GM18520 (cell line): ENCODE measurements at regions not wholly inside any gene's neighbourhood (a gene's known extent, or its start where the extent isn't known, plus 50 kb on each side); places are given as distances from the start of the nearest gene placed in this dataset.
"Not testable (repeated sequence)": the region's sequence is repeated elsewhere in the genome, so short reads cannot be mapped to it uniquely, and the experiment has no call there.

Experiments used
- ATAC-seq: cut with Tn5 transposase; IDR thresholded peaks from one replicate; pipeline ENCODE4 v1.9.1; 2021; ENCODE audit not compliant: unreplicated experiment

DNA sequence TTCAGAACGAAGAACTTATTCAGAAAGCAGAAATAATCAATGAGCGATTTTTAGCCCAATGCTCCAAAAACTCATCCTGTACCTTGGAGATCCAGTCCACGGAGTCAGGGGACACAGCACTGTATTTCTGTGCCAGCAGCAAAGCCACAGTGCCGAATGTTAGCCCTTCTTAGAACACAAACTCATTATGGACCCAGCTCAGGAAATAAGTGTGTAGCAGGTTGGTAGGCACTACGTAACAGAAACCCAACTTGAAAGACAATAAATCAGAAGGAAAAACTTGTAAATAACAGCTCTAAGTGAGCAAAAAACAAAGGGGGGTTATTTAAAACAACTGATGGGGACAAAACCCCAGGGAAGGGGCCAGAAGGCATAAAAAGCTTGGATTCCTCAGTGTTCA, 112.0 kb upstream of the PRSS1 start:
- ATAC-seq = no peak

DNA sequence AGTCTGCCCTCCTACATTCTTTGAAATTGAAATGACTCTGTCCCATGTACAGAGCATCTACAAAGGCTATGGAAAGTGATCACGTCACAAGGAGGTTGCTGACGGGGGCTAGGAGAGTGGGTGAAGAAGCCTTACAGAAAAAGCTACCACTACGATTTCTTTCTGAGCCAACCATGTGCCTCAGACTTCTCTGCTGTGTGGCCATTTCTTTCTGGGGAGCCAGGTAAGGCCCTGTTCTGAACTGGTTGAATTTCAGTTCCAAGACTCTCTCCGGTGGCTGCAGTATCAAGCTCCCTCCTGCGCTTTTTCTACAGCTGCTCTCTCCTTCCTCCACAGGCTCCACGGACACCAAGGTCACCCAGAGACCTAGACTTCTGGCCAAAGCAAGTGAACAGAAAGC, 112.5 kb upstream of the PRSS1 start:
- ATAC-seq = no peak

DNA sequence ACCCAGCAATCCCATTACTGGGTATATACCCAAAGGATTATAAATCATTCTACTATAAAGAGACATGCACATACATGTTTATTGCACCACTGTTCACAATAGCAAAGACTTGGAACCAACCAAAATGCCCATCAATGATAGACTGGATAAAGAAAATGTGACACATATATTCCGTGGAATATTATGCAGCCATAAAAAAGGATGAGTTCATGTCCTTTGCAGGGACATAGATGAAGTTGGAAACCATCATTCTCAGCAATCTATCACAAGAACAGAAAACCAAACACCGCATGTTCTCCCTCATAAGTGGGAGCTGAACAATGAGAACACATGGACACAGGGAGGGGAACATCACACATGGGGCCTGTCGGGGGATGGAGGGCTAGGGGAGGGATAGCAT, 113.2 kb upstream of the PRSS1 start:
- ATAC-seq = not testable (repeated sequence)

DNA sequence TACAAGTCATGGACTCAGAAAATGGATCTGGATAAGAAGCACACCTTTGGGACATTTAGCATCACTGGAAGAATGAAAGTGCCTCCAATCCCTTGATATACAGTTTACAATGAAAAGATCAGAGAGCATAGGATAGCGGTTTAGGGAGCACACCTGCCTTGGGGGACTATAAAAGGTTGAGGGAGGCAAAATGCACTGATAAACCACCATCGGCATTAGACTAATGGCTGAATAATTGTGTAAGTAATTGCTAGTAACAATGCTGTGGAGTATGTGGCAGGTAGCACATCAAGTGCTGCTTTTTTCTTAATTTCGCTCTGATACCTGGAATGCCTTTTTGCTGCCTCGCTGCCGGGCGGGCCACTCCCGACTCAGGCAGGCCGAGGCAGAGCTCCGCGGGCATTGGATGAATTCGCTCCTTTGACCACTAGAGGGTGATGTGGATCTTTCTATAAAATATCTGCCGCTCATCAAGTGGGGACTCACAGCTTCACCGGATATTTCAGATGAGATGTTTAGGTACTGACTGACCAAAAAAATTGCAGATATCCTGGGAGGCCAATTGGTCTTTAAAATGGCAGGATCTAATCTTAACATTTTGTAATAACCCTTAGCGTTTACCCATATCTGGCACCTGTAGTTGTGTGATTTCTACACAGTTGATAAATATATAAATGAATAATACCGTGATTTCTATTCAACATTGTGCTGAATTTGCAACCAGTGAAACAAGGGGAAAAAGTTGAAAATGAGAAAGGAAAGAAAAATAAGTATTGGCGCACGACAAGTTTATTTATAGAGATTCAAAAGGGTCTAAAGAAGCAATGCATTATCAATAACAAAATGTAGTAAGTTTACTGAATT, 116.8 kb upstream of the PRSS1 start:
- ATAC-seq = peak; percentile 89

DNA sequence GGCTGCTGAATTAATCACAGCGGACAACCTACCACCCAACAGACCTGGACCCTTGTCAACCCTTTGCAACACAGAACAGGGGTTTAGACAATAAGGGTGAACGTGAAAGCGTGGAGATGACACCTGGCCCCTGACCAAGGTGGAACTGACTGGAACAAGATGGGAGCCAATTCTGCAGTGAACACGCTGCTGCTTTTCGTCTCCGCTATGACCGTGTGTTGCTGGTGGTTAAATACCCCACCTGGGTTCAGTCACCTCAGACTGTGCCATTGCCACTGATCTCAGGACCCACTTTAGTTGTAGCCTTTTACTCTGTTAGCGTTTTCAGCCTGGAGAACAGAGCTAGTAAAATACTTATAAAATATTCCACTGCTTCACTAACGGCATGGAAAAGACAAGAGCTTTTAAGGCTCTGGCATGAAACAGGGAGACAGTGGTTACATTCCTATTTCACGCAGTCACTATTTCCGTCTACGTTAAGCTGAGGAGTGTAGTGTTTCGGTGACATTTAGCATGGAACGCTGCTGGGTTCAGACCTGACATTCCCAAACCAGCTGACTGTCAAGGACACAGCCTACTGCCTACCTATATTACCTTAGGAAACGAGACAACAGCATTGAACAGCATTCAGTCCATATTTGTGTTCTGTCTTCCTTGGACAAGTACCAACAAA, 119.5 kb upstream of the PRSS1 start:
- no peak for ATAC-seq

DNA sequence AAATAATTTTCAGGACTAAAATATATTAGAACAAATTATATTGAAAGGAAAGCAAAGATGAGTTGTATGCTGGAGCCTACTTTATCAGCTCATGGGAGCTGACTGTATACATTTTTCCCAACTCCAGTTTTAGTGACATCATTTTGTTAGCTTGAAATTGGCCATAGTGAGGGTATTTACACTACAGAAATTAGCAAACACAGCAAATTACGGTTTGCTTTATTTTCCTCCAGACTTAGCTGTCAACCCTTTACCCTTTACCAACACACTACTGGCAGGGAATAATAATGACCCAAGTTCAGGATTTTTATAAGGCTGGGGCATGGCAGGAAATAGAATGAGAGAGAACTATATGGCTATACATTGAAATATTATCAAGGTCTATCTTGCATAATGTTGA, 120.3 kb upstream of the PRSS1 start:
- no peak for ATAC-seq

DNA sequence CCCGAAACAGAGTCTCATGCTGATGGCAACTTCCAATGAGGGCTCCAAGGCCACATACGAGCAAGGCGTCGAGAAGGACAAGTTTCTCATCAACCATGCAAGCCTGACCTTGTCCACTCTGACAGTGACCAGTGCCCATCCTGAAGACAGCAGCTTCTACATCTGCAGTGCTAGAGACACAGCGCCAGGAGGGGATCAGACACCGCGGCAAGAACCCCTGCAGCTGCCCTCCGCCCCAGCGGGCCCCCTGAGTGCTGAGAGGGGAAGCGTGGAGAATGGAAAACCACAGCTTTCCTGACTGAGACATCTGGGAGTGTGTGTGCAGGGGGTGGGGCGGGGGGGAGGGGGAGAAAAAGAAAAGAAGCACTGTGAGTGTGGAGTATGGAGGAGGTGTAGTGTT, 122.0 kb upstream of the PRSS1 start:
- not testable (repeated sequence) for ATAC-seq

DNA sequence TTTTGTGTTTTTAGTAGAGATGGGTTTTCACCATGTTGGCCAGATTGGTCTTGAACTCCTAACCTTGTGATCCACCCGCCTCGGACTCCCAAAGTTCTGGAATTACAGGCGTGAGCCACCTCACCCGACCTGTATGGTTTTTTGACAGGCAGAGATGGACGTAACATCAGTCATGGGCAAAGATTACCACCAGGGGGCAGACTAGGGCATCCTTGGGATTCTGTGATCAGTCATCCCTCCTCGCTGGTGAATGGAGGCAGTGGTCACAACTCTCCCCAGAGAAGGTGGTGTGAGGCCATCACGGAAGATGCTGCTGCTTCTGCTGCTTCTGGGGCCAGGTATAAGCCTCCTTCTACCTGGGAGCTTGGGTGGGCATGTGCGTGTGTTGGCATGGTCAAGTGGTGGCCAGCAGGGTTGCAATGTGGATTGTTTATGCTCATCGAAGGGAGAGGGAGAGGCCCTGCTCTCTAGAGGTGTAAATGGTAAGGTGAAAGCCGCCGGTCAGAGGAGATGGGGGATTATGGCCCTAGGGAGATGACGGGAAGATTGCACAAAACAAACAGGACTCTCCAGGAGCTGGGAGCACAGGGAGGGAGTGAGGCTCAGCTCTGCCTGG, 122.7 kb upstream of the PRSS1 start:
- no peak for ATAC-seq

DNA sequence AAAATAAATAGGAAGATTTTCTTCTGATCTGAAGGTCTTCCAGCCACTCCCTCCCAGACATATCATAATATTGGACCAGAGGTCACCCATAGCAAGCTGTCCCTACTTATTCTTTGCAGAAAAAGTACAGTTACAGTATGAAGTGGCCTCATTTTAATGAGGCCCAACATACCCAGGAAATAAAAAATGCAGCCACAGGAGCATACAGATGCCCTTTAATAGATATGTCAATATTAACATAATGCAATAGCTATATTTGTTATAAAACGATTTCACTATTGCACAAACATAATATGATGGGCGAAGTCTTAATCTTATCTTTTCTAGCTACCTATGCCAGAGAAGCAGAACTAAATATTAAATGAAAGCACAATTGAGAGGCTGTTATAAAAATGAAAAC, 124.1 kb upstream of the PRSS1 start:
- ATAC-seq = not testable (repeated sequence)

DNA sequence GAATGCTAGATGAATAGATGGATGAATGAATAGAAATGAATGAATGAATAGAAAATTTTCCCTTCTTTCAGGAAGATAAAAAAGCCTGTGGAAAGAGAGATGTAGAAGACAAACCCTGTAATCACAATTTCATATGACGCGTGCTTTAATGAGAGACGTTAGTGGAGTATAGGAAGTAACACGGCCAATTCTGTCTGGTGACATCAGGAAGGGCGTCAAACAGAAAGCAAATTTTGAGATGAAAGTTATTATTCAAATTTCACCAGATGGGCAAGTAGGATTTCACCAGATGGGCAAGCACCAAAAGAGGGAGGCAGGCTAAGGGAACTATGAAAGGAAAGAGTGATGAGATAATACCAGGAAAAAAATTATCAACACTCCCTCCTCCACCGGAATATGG, 128.9 kb upstream of the PRSS1 start:
- ATAC-seq = no peak

DNA sequence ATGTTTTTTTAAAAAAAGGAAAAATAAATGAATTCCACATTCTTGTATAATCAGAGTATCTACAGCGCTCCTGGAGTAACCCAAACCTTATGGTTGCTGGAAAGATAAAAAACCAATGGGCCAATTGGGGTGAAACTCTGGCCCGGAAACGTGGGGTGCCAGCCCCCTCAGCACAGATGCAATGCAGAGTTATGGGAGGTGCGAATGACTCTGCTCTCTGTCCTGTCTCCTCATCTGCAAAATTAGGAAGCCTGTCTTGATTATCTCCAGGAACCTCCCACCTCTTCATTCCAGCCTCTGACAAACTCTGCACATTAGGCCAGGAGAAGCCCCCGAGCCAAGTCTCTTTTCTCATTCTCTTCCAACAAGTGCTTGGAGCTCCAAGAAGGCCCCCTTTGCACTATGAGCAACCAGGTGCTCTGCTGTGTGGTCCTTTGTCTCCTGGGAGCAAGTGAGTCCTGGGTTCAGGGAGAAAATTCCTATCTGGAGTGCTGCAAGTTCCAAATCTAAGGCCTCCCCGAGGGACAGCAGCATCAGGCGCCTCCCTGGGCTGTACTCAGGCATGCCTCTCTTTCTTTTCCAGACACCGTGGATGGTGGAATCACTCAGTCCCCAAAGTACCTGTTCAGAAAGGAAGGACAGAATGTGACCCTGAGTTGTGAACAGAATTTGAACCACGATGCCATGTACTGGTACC, 130.5 kb upstream of the PRSS1 start:
- ATAC-seq = no peak

DNA sequence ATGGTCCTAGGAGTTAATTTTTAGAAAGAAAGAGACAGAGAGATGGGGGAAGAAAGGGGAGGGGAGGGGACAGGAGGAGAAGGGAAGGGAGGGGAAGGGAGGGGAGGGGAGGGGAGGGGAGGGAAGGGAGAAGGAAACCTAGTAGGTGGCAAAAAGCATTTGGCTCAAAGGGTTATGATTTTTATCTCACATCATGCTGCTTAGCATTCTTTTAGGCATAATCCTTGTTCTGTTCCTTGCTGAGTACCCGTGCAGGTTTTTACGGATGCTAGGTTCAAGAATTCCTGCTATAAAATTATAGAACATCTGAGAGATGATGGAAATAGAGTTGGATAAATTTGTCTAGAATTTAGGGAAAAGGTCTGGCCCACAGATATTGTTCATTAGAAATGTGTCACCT, 132.4 kb upstream of the PRSS1 start:
- no peak for ATAC-seq

DNA sequence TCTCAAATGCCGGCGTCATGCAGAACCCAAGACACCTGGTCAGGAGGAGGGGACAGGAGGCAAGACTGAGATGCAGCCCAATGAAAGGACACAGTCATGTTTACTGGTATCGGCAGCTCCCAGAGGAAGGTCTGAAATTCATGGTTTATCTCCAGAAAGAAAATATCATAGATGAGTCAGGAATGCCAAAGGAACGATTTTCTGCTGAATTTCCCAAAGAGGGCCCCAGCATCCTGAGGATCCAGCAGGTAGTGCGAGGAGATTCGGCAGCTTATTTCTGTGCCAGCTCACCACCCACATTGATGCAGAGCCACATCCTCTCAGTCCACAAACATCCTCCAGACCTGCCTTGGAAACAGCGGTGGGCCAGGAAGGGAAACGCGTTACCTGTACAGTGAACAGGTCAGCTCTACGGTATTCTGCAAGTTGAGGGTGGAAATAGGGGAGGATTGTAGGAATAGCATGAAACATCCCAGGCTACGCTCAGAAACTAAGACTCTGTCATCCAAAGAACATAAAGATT, 133.1 kb upstream of the PRSS1 start:
- no peak for ATAC-seq

DNA sequence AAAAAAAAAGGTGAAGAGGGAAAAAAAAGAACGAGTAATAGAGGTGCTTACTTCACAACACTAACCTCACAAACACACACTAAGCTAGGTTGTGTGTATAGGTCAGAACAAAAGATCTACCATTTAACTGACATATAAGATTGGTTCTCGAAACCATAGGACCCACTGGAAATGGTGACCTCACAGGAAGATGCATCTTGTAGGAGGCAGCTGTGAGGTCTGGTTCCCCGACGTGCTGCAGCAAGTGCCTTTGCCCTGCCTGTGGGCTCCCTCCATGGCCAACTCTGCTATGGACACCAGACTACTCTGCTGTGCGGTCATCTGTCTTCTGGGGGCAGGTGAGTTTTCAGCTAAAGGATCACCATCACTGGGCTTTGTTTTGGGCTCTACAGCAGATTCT, 133.8 kb upstream of the PRSS1 start:
- ATAC-seq = no peak

DNA sequence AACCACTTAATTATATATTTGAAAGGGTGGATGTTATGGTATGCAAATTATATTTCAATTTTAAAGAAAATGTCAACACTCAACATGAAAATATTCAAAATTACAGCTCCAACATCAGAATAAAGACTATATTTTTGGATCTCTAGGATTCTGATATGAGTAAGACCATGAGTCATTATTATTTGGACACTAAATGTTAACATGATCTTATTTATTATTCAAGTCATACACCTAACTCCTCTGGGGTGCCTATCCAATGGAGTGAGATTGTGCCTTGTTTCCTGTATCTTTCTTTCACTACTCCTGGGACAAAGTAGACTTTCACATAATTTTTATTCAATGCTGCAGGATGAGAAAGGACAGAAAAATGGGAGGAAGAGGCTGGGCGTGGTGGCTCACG, 135.2 kb upstream of the PRSS1 start:
- no peak for ATAC-seq

DNA sequence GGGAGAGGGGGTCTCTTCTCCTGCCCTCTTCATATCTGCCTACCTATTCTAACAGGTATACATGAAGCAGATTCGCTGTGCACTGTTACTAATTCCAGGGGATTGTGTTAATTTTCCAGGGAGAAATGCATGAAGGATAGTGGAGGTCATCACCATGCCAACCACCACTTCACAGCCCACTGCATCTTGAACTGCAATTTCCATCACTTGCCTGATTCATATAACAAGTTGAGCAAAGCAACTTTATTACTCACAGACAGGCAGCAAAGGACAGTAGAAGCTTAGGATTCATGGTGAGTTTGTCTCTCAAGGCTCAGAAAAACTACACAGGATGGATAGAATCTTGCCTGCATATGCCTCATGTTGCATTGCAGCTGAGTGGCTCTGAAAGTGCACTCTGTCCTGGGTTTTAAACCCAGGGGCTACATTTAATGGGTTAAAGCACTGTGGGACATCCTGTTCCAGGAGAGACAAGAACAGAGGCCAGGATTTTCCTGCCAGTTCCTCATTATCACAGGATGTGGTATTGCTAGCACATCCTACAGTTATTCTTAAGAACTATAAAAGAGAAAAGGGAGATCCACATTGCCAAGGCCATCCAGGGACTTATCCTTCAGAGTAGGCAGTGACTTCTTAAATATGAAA, 136.9 kb upstream of the PRSS1 start:
- no peak for ATAC-seq

DNA sequence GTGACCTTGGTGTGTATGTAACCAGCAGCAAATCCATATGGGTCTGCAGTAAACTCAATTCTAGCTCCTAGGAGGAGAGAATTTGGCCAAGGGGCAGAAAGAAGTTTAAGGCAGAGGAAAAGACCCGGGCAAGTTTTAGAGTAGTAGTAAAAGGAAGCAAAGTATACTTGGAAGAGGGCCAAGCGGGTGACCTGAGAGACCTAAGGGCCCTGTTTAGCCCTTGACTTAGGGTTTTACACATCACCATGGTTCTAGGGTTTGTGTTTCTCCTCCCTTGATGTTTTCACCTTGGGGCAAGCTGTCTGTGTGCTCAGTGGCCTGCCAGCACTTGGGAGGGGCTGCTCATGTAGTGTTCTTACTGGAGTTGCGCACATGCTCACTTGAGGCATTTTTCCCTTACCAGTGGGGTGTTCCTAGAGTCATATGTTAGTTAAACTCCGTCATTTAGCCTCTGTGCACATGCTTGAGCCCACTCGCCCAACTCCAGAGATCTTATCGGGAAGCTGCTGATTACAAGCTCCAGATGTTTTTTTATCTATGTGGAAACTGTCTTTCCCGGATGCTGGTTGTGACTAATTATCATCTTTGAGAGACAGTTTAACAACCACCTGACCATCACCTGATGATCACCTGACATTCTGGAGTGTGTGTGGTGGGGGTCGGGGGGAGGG, 137.6 kb upstream of the PRSS1 start:
- no peak for ATAC-seq

DNA sequence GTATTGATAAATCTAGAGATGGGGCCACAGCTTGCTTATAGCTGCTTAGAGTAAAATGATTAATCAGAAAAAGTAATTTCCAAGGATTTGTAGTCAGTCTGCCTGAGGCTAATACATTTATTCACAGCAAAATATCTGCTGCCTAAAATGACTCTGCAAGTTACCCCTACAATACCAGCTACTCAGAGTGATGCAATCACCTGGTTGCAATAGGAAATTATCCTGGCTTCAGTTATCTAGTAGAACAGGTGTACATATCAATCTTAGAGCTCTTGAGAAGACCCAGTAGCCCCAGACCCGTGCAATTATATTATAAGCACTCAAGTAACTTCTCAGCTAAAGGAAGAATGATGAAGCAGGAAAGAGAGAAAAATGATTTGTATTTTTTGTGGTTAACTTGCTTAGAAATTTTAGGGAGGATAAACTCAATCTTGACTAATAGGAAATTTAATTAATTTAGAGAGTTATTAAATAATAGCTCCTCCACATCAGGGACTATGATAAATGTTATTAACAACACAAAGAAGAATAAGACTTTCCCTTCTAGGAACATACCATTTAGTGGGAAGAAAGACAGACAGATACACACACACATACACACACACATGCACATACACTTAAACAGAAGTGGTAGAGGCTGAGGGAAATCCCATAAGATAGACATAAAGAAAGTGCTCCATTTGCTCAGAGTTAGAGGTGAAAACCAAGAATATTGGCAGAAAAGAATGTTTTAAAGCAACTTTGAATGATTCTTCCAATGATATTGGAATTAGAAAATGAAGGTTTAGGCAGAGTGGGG, 140.4 kb upstream of the PRSS1 start:
- ATAC-seq = no peak

DNA sequence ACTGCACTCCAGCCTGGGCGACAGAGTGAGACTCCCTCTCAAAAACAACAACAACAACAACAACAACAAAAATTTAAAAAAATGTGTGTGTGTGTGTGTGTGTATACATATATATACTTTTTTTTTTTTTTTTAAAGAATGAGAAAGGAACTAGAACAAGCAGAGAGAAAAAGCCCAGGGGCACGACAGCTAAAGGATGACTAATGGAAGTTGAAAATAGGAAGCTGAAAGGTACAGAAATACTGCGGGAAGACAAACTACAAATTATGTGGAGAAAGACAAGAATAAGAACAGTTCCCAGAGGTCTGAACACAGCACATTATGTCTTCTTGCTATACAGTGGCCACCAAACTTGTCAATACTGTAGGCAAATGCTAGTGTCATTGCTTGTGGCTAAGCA, 141.9 kb upstream of the PRSS1 start:
- no peak for ATAC-seq
